ENCODE measurements at regions not wholly inside any gene's neighbourhood (a gene's known extent, or its start where the extent isn't known, plus 50 kb on each side); places are given as distances from the start of the nearest gene placed in this dataset.

DNA sequence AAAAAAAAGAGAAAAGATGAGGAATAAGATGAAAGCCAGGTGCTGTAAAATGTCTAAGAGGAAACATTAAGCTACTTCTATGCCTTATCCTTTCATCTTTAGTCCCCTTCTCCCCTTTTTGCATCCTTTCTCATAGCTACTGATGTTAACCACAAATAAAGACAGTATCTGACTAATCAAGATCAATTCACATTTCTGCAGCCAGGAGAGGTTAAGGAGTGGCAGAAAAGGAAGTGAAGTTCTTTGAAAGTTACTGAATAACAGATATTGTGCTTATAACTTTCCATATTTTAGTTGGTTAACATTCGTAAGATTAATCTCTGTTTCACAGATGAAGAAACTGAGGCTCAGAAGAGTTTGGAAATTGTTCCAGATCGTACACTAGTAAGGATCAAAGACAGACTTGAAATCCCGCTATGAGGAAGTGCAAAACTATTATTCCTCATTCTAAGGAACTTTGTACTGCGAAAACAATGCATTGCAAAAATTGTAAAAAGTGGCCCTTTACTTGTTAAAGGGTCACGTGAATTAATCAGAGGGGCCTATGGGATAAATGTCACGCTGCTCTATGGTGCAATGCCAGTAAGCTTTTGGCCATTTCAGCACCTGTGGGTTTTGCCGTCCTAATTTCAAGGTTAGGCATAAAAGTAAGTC is 117.7 kb upstream of the GRM7 start (continued):
- TF ChIP-seq, protein P1, sequence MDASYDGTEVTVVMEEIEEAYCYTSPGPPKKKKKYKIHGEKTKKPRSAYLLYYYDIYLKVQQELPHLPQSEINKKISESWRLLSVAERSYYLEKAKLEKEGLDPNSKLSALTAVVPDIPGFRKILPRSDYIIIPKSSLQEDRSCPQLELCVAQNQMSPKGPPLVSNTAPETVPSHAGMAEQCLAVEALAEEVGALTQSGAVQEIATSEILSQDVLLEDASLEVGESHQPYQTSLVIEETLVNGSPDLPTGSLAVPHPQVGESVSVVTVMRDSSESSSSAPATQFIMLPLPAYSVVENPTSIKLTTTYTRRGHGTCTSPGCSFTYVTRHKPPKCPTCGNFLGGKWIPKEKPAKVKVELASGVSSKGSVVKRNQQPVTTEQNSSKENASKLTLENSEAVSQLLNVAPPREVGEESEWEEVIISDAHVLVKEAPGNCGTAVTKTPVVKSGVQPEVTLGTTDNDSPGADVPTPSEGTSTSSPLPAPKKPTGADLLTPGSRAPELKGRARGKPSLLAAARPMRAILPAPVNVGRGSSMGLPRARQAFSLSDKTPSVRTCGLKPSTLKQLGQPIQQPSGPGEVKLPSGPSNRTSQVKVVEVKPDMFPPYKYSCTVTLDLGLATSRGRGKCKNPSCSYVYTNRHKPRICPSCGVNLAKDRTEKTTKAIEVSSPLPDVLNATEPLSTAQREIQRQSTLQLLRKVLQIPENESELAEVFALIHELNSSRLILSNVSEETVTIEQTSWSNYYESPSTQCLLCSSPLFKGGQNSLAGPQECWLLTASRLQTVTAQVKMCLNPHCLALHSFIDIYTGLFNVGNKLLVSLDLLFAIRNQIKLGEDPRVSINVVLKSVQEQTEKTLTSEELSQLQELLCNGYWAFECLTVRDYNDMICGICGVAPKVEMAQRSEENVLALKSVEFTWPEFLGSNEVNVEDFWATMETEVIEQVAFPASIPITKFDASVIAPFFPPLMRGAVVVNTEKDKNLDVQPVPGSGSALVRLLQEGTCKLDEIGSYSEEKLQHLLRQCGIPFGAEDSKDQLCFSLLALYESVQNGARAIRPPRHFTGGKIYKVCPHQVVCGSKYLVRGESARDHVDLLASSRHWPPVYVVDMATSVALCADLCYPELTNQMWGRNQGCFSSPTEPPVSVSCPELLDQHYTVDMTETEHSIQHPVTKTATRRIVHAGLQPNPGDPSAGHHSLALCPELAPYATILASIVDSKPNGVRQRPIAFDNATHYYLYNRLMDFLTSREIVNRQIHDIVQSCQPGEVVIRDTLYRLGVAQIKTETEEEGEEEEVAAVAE (CRISPR knock-in tag; IDR thresholded peaks at IDR 0.05; ENCODE audit: borderline replicate concordance): no peak
- no peak for TF ChIP-seq SOX5 (CRISPR knock-in tag; IDR thresholded peaks at IDR 0.05; ENCODE audit: borderline replicate concordance)

DNA sequence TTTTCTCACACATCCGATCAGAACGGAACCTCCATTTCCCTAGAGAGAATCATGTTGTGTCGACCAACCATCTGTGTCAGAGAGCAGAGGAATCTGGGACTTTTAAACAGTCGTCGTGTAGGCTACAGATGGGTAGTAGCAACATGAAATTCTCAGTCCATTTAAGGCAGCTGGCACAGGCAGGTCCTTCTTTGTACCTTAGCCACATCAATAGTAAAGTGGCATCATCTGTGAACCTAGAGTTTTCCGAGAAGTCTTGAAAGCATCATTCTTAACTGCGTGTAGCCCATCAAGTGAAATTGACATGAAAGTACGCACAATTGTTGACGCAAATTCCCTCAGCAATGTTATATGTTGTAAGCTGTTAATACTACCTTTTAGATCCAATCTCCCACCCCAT is 114.5 kb upstream of the GRM7 start:
- WGBS (ENCODE audit: low lambda C conversion rate): 21% methylated on average over 9 of the region's 9 CpGs
- no peaks in the 10 kb centered on the region for H3K79me2 ChIP-seq (ENCODE audit: insufficient read depth, low read length)
- H4K20me1 ChIP-seq (ENCODE audit: insufficient read depth, low read length): no peaks in the 10 kb centered on the region
- H3K4me1 ChIP-seq (ENCODE audit: insufficient read depth, low read length): no peaks in the 10 kb centered on the region
- ATAC-seq (no peak), FAIRE-seq (no peak), DNase-seq (ENCODE audit: low spot score) (no peak)
- no peak overlapping the region for H2AFZ ChIP-seq (ENCODE audit: low read length)
- ChIA-PET CTCF (ENCODE audit: low intra/inter-chr PET ratio, low total read pairs) (no interaction called here), POLR2A (no interaction called here)
- no peak overlapping the region for H3K4me3 ChIP-seq (replicated peaks in 1 of 3; ENCODE audit: insufficient read depth in 1 of 3, low read depth in 2 of 3, low read length in 3 of 3)
- no peaks in the 10 kb centered on the region for H3K36me3 ChIP-seq (replicated peaks in 1 of 2; ENCODE audit: control insufficient read depth in 1 of 2, insufficient read depth in 2 of 2, low read length in 2 of 2)
- H3K9me3 ChIP-seq (ENCODE audit: low read length): peaks cover 73% of the 10 kb centered on the region
- no TSS peak for BruUV-seq (replicated peaks)
- no peak overlapping the region for H3K27ac ChIP-seq (ENCODE audit: extremely low read length, insufficient read depth, low read length)
- no peaks in the 10 kb centered on the region for H3K27me3 ChIP-seq (ENCODE audit: control insufficient read depth in 1 of 2, insufficient read depth in 2 of 2, low read length in 2 of 2)
- H3K9ac ChIP-seq (ENCODE audit: insufficient read depth, low read depth, low read length): no peak overlapping the region
- in situ Hi-C loops (cut with HindIII; ENCODE audit: extremely low pct_ligation_motif_present, low pct_unique_long_range_greater_than_20kb): no loop called here
- intact Hi-C loops (cut with micrococcal nuclease; ENCODE audit: unreplicated experiment): no loop called here
- H3K4me2 ChIP-seq (ENCODE audit: low read depth, low read length): no peak overlapping the region
- TF ChIP-seq MATR3 (CRISPR knock-in tag; IDR thresholded peaks at IDR 0.05) (no peak), HOXA3 (CRISPR knock-in tag; IDR thresholded peaks at IDR 0.05) (no peak), ZNF446 (CRISPR knock-in tag; IDR thresholded peaks at IDR 0.05) (no peak), ELF3 (CRISPR knock-in tag; IDR thresholded peaks at IDR 0.05) (no peak), ZNF224 (CRISPR knock-in tag; IDR thresholded peaks at IDR 0.05) (no peak), CBFB (CRISPR knock-in tag; IDR thresholded peaks at IDR 0.05) (no peak), GATA4 (IDR thresholded peaks at IDR 0.05; ENCODE audit: borderline replicate concordance, low read depth) (no peak), SIX1 (CRISPR knock-in tag; IDR thresholded peaks at IDR 0.05; ENCODE audit: borderline replicate concordance) (no peak), MAFG (CRISPR knock-in tag; IDR thresholded peaks at IDR 0.05) (no peak), ELF1 (CRISPR knock-in tag; IDR thresholded peaks at IDR 0.05) (no peak), ZNF563 (CRISPR knock-in tag; IDR thresholded peaks at IDR 0.05) (no peak)
- TF ChIP-seq, protein P2, sequence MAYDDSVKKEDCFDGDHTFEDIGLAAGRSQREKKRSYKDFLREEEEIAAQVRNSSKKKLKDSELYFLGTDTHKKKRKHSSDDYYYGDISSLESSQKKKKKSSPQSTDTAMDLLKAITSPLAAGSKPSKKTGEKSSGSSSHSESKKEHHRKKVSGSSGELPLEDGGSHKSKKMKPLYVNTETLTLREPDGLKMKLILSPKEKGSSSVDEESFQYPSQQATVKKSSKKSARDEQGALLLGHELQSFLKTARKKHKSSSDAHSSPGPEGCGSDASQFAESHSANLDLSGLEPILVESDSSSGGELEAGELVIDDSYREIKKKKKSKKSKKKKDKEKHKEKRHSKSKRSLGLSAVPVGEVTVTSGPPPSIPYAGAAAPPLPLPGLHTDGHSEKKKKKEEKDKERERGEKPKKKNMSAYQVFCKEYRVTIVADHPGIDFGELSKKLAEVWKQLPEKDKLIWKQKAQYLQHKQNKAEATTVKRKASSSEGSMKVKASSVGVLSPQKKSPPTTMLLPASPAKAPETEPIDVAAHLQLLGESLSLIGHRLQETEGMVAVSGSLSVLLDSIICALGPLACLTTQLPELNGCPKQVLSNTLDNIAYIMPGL (CRISPR knock-in tag; IDR thresholded peaks at IDR 0.05; ENCODE audit: borderline replicate concordance in 1 of 2, low read depth in 1 of 2): no peak
- TF ChIP-seq, protein P3, sequence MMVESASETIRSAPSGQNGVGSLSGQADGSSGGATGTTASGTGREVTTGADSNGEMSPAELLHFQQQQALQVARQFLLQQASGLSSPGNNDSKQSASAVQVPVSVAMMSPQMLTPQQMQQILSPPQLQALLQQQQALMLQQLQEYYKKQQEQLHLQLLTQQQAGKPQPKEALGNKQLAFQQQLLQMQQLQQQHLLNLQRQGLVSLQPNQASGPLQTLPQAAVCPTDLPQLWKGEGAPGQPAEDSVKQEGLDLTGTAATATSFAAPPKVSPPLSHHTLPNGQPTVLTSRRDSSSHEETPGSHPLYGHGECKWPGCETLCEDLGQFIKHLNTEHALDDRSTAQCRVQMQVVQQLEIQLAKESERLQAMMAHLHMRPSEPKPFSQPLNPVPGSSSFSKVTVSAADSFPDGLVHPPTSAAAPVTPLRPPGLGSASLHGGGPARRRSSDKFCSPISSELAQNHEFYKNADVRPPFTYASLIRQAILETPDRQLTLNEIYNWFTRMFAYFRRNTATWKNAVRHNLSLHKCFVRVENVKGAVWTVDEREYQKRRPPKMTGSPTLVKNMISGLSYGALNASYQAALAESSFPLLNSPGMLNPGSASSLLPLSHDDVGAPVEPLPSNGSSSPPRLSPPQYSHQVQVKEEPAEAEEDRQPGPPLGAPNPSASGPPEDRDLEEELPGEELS (CRISPR knock-in tag; IDR thresholded peaks at IDR 0.05): no peak
- TF ChIP-seq, protein P4, sequence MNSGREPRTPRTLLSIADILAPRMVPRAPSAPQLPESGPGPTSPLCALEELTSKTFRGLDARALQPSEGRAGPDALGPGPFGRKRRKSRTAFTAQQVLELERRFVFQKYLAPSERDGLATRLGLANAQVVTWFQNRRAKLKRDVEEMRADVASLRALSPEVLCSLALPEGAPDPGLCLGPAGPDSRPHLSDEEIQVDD (CRISPR knock-in tag; IDR thresholded peaks at IDR 0.05; ENCODE audit: borderline replicate concordance): no peak
